K562 (cell line): ENCODE measurements at regions not wholly inside any gene's neighbourhood (a gene's known extent, or its start where the extent isn't known, plus 50 kb on each side); places are given as distances from the start of the nearest gene placed in this dataset.

ENCODE experiments used
- DACH1 ChIP-seq: fragments of 450-650 bp; IDR thresholded peaks from 2 replicates; pipeline ENCODE4 v1.6.1; 2018; ENCODE audit not compliant: partially characterized antibody
- MAZ ChIP-seq, 2 experiments: fragments of 450-650 bp in 1 of 2; sonication (generic) in 1 of 2; formaldehyde crosslinking; IDR thresholded peaks in 1 of 2; conservative IDR thresholded peaks in 1 of 2; 2 replicates each; pipeline versions ENCODE4 v1.4.0 to v1.5.0; 2020; ENCODE audit warnings: mild to moderate bottlenecking in 1 of 2, missing genetic modification reagents in 1 of 2
- STAG1 ChIP-seq: sonication (generic); formaldehyde crosslinking; IDR thresholded peaks from 2 replicates; pipeline ENCODE4 v1.5.0; 2020; ENCODE audit warnings: missing genetic modification reagents, borderline replicate concordance
- ZNF324 ChIP-seq: fragments of 250-450 bp; sonication (Bioruptor Pico); IDR thresholded peaks from 2 replicates; pipeline ENCODE4 v1.4.0; 2020; ENCODE audit warnings: mild to moderate bottlenecking
- TF ChIP-seq, protein P1 (sequence below): fragments of 450-650 bp; formaldehyde crosslinking; IDR thresholded peaks from 2 replicates; pipeline ENCODE4 v1.4.0; 2020; ENCODE audit warnings: mild to moderate bottlenecking, moderate library complexity
- TF ChIP-seq, protein P2 (sequence below), 3 experiments: IDR thresholded peaks in 2 of 3; conservative IDR thresholded peaks in 1 of 3; 2 replicates each; pipeline ENCODE4 v1.5.1; 2011 to 2012; ENCODE audit warnings: low read length in 3 of 3, mild to moderate bottlenecking in 3 of 3, control low read depth in 2 of 3, improper control_type of control experiment in 1 of 3, inconsistent platforms in 1 of 3, low read depth in 1 of 3, mixed read lengths in 1 of 3, moderate library complexity in 1 of 3; ENCODE audit not compliant: insufficient read depth in 2 of 3
- TF ChIP-seq, protein P3 (sequence below): IDR thresholded peaks from 2 replicates; pipeline ENCODE4 v1.6.1; 2014; ENCODE audit warnings: antibody characterized with exemption
- TF ChIP-seq, protein P4 (sequence below), 2 experiments: fragments of 450-650 bp; formaldehyde crosslinking in 1 of 2; IDR thresholded peaks; 2 replicates each; pipeline versions ENCODE4 v1.4.0 to v1.6.1; 2014 to 2020; ENCODE audit warnings: mild to moderate bottlenecking in 2 of 2, borderline replicate concordance in 1 of 2, low read depth in 1 of 2
- TF ChIP-seq, protein P5 (sequence below): sonication (generic); formaldehyde crosslinking; IDR thresholded peaks from 2 replicates; pipeline ENCODE4 v1.8.1; 2023; ENCODE audit warnings: mild to moderate bottlenecking, missing genetic modification reagents

GRCh38 chr4:153127760-153128494 lies 76.3 kb upstream of the TRIM2 start (continued):
- TF ChIP-seq, protein P1, sequence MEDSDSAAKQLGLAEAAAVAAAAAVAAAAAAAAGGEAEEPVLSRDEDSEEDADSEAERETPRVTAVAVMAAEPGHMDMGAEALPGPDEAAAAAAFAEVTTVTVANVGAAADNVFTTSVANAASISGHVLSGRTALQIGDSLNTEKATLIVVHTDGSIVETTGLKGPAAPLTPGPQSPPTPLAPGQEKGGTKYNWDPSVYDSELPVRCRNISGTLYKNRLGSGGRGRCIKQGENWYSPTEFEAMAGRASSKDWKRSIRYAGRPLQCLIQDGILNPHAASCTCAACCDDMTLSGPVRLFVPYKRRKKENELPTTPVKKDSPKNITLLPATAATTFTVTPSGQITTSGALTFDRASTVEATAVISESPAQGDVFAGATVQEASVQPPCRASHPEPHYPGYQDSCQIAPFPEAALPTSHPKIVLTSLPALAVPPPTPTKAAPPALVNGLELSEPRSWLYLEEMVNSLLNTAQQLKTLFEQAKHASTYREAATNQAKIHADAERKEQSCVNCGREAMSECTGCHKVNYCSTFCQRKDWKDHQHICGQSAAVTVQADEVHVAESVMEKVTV (CRISPR knock-in tag): peak; percentile 71
- no peak for TF ChIP-seq ZNF324 (CRISPR knock-in tag)
- TF ChIP-seq, protein P2, sequence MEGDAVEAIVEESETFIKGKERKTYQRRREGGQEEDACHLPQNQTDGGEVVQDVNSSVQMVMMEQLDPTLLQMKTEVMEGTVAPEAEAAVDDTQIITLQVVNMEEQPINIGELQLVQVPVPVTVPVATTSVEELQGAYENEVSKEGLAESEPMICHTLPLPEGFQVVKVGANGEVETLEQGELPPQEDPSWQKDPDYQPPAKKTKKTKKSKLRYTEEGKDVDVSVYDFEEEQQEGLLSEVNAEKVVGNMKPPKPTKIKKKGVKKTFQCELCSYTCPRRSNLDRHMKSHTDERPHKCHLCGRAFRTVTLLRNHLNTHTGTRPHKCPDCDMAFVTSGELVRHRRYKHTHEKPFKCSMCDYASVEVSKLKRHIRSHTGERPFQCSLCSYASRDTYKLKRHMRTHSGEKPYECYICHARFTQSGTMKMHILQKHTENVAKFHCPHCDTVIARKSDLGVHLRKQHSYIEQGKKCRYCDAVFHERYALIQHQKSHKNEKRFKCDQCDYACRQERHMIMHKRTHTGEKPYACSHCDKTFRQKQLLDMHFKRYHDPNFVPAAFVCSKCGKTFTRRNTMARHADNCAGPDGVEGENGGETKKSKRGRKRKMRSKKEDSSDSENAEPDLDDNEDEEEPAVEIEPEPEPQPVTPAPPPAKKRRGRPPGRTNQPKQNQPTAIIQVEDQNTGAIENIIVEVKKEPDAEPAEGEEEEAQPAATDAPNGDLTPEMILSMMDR (IDR thresholded peaks at IDR 0.05 in 2 of 3, conservative IDR thresholded peaks at IDR 0.05 in 1 of 3; ENCODE audit: insufficient read depth in 2 of 3, low read depth in 1 of 3, low read length in 3 of 3): peak; percentile 86 to 88 (median 86)
- peak; percentile 41; the same call in 1 of the 2 replicates for TF ChIP-seq STAG1 (CRISPR knock-in tag)
- TF ChIP-seq DACH1: peak; percentile 30
- TF ChIP-seq, protein P3, sequence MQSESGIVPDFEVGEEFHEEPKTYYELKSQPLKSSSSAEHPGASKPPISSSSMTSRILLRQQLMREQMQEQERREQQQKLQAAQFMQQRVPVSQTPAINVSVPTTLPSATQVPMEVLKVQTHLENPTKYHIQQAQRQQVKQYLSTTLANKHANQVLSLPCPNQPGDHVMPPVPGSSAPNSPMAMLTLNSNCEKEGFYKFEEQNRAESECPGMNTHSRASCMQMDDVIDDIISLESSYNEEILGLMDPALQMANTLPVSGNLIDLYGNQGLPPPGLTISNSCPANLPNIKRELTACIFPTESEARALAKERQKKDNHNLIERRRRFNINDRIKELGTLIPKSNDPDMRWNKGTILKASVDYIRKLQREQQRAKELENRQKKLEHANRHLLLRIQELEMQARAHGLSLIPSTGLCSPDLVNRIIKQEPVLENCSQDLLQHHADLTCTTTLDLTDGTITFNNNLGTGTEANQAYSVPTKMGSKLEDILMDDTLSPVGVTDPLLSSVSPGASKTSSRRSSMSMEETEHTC: no peak
- TF ChIP-seq, protein P4, sequence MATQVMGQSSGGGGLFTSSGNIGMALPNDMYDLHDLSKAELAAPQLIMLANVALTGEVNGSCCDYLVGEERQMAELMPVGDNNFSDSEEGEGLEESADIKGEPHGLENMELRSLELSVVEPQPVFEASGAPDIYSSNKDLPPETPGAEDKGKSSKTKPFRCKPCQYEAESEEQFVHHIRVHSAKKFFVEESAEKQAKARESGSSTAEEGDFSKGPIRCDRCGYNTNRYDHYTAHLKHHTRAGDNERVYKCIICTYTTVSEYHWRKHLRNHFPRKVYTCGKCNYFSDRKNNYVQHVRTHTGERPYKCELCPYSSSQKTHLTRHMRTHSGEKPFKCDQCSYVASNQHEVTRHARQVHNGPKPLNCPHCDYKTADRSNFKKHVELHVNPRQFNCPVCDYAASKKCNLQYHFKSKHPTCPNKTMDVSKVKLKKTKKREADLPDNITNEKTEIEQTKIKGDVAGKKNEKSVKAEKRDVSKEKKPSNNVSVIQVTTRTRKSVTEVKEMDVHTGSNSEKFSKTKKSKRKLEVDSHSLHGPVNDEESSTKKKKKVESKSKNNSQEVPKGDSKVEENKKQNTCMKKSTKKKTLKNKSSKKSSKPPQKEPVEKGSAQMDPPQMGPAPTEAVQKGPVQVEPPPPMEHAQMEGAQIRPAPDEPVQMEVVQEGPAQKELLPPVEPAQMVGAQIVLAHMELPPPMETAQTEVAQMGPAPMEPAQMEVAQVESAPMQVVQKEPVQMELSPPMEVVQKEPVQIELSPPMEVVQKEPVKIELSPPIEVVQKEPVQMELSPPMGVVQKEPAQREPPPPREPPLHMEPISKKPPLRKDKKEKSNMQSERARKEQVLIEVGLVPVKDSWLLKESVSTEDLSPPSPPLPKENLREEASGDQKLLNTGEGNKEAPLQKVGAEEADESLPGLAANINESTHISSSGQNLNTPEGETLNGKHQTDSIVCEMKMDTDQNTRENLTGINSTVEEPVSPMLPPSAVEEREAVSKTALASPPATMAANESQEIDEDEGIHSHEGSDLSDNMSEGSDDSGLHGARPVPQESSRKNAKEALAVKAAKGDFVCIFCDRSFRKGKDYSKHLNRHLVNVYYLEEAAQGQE (IDR thresholded peaks at IDR 0.05; ENCODE audit: borderline replicate concordance): peak; percentile 74
- TF ChIP-seq, protein P4 (CRISPR knock-in tag; IDR thresholded peaks at IDR 0.05; ENCODE audit: low read depth): no peak
- no peak for TF ChIP-seq MAZ (CRISPR knock-in tag; conservative IDR thresholded peaks at IDR 0.05 in 1 of 2, IDR thresholded peaks at IDR 0.05 in 1 of 2)
- TF ChIP-seq, protein P5, sequence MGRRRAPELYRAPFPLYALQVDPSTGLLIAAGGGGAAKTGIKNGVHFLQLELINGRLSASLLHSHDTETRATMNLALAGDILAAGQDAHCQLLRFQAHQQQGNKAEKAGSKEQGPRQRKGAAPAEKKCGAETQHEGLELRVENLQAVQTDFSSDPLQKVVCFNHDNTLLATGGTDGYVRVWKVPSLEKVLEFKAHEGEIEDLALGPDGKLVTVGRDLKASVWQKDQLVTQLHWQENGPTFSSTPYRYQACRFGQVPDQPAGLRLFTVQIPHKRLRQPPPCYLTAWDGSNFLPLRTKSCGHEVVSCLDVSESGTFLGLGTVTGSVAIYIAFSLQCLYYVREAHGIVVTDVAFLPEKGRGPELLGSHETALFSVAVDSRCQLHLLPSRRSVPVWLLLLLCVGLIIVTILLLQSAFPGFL (CRISPR knock-in tag): 0 out of 2 replicates have a peak, but pooled peaks have one; percentile 43
